GM23338 (cell line): ENCODE measurements at regions not wholly inside any gene's neighbourhood (a gene's known extent, or its start where the extent isn't known, plus 50 kb on each side); places are given as distances from the start of the nearest gene placed in this dataset.

Experiments
- ATAC-seq: fragments of 200-7000 bp; cut with Tn5 transposase; 3 replicates; pipeline ENCODE4 v1.9.1; 2020
- DNase-seq: peaks from one replicate; pipeline ENCODE4 v3.0.0-alpha.2; 2015; ENCODE audit warnings: low spot score
- H2AFZ ChIP-seq: fragments of 200-600 bp; sonication (generic); 2 replicates; pipeline ENCODE4 v1.8.0; 2016; ENCODE audit warnings: antibody characterized with exemption, mild to moderate bottlenecking, moderate library complexity
- H3F3A ChIP-seq: fragments of 200-600 bp; sonication (generic); replicated peaks from 2 replicates; pipeline ENCODE4 v1.8.0; 2017; ENCODE audit warnings: antibody characterized with exemption, mixed run types, low read depth
- H3K27ac ChIP-seq: fragments of 200-600 bp; sonication (generic); 2 replicates; pipeline ENCODE4 v1.6.1; 2016; ENCODE audit warnings: low read depth
- H3K27me3 ChIP-seq: fragments of 200-600 bp; sonication (generic); 2 replicates; pipeline ENCODE4 v1.8.0; 2016; ENCODE audit warnings: mild to moderate bottlenecking, mixed run types, moderate library complexity; ENCODE audit not compliant: insufficient read depth
- H3K36me3 ChIP-seq: fragments of 200-600 bp; sonication (generic); 2 replicates; pipeline ENCODE4 v1.8.0; 2016; ENCODE audit warnings: mild to moderate bottlenecking; ENCODE audit not compliant: insufficient read depth
- H3K4me1 ChIP-seq: fragments of 200-600 bp; sonication (generic); 2 replicates; pipeline ENCODE4 v1.8.0; 2016; ENCODE audit warnings: mild to moderate bottlenecking, moderate library complexity; ENCODE audit not compliant: insufficient read depth
- H3K4me2 ChIP-seq: fragments of 200-600 bp; sonication (generic); 2 replicates; pipeline ENCODE4 v1.7.1; 2017; ENCODE audit warnings: mixed run types
- H3K4me3 ChIP-seq: fragments of 200-600 bp; sonication (generic); 2 replicates; pipeline ENCODE4 v1.6.1; 2016; ENCODE audit warnings: mixed run types
- H3K79me2 ChIP-seq: fragments of 200-600 bp; sonication (generic); replicated peaks from 2 replicates; pipeline ENCODE4 v1.8.0; 2017; ENCODE audit warnings: mild to moderate bottlenecking; ENCODE audit not compliant: insufficient read depth
- H3K9me2 ChIP-seq: fragments of 200-600 bp; sonication (generic); 2 replicates; pipeline ENCODE4 v1.8.0; 2017; ENCODE audit not compliant: insufficient read depth
- H4K20me1 ChIP-seq: fragments of 200-600 bp; sonication (generic); replicated peaks from 2 replicates; pipeline ENCODE4 v1.8.0; 2017; ENCODE audit warnings: mild to moderate bottlenecking; ENCODE audit not compliant: insufficient read depth
- H3K27ac Mint-ChIP-seq: 2 replicates; pipeline ENCODE4 v1.8.0; 2020; ENCODE audit warnings: inconsistent platforms, mild to moderate bottlenecking, moderate library complexity, mixed read lengths
- H3K27me3 Mint-ChIP-seq: 3 replicates; pipeline ENCODE4 v1.8.0; 2022; ENCODE audit warnings: low read depth, mild to moderate bottlenecking, moderate library complexity, mixed read lengths, inconsistent platforms; ENCODE audit not compliant: insufficient read depth, poor library complexity
- H3K36me3 Mint-ChIP-seq: 3 replicates; pipeline ENCODE4 v1.8.0; 2021; ENCODE audit warnings: low read depth, mild to moderate bottlenecking, inconsistent platforms, moderate library complexity, mixed read lengths
- H3K4me1 Mint-ChIP-seq: 3 replicates; pipeline ENCODE4 v1.8.0; 2020; ENCODE audit warnings: mild to moderate bottlenecking, inconsistent platforms, mixed read lengths
- H3K4me3 Mint-ChIP-seq: 3 replicates; pipeline ENCODE4 v1.8.0; 2021; ENCODE audit warnings: moderate library complexity, mild to moderate bottlenecking, inconsistent platforms, mixed read lengths
- H3K9me3 Mint-ChIP-seq: 3 replicates; pipeline ENCODE4 v1.8.0; 2020; ENCODE audit warnings: moderate library complexity, mild to moderate bottlenecking, inconsistent platforms, mixed read lengths
- CREB1 ChIP-seq: fragments of 250-450 bp; sonication (Bioruptor Pico); IDR thresholded peaks from 2 replicates; pipeline ENCODE4 v1.5.0; 2020; ENCODE audit warnings: low read depth, mild to moderate bottlenecking, moderate library complexity
- CTCF ChIP-seq, 2 experiments: fragments of 200-600 bp in 1 of 2; sonication (generic) in 1 of 2; conservative IDR thresholded peaks; 2 replicates each; pipeline versions ENCODE4 v1.5.1 to v1.6.1; 2016 to 2017; ENCODE audit warnings: antibody characterized with exemption in 2 of 2, low read depth in 2 of 2, mild to moderate bottlenecking in 2 of 2, moderate library complexity in 1 of 2
- ETS1 ChIP-seq: IDR thresholded peaks from 2 replicates; pipeline ENCODE4 v1.6.1; 2016; ENCODE audit warnings: antibody characterized with exemption
- EZH2 ChIP-seq: fragments of 200-600 bp; sonication (generic); IDR thresholded peaks from one replicate; pipeline ENCODE4 v1.8.0; 2017; ENCODE audit warnings: antibody characterized with exemption, mild to moderate bottlenecking, low read depth; ENCODE audit not compliant: unreplicated experiment
- EZH2phosphoT487 ChIP-seq: fragments of 200-600 bp; sonication (generic); IDR thresholded peaks from one replicate; pipeline ENCODE4 v1.8.1; 2018; ENCODE audit warnings: antibody characterized with exemption; ENCODE audit not compliant: unreplicated experiment
- JUNB ChIP-seq: IDR thresholded peaks from one replicate; pipeline ENCODE4 v1.6.1; 2016; ENCODE audit warnings: antibody characterized with exemption; ENCODE audit not compliant: unreplicated experiment
- NANOG ChIP-seq: IDR thresholded peaks from 2 replicates; pipeline ENCODE4 v1.6.1; 2016; ENCODE audit warnings: antibody characterized with exemption, borderline replicate concordance
- POLR2AphosphoS5 ChIP-seq: IDR thresholded peaks from 2 replicates; pipeline ENCODE4 v1.6.1; 2016; ENCODE audit warnings: antibody characterized with exemption, low read depth
- REST ChIP-seq: IDR thresholded peaks from one replicate; pipeline ENCODE4 v1.6.1; 2018; ENCODE audit warnings: antibody characterized with exemption; ENCODE audit not compliant: unreplicated experiment
- STAT1 ChIP-seq: IDR thresholded peaks from one replicate; pipeline ENCODE4 v1.6.1; 2016; ENCODE audit warnings: antibody characterized with exemption; ENCODE audit not compliant: unreplicated experiment
- ZNF114 ChIP-seq: fragments of 250-450 bp; sonication (Bioruptor Pico); IDR thresholded peaks from 2 replicates; pipeline ENCODE4 v1.5.0; 2020; ENCODE audit warnings: mild to moderate bottlenecking, moderate library complexity
- ZNF331 ChIP-seq: fragments of 250-450 bp; sonication (Bioruptor Pico); IDR thresholded peaks from 2 replicates; pipeline ENCODE4 v1.5.0; 2020; ENCODE audit warnings: low read depth, mild to moderate bottlenecking, moderate library complexity
- ZNF462 ChIP-seq: fragments of 250-450 bp; sonication (Bioruptor Pico); IDR thresholded peaks from 2 replicates; pipeline ENCODE4 v1.5.0; 2020; ENCODE audit warnings: mild to moderate bottlenecking, moderate library complexity

DNA sequence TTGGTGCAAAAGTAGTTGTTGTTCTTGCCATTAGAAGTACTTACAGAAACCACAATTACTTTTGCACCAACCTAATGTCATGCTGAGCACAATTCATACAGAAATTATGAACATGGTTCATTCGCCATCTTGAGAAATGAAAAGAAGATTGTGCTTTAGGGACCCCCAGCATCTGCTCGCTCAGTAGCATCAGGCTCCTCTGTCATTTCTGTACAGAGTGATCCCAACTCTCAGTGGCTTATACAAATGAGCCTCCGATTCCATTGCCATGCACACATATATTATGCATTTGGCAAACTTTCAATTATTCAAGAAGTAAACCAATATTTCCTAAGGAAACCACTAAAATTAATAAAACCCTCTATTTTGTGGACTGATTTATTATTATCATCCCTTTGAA, 266.2 kb downstream of the MED10 start:
- no peaks in the 10 kb centered on the region for H3F3A ChIP-seq
- Mint-ChIP-seq H3K27ac (no peak overlapping the region), H3K27me3 (peaks cover 6% of the 10 kb centered on the region), H3K36me3 (no peaks in the 10 kb centered on the region), H3K4me1 (peaks cover 2% of the 10 kb centered on the region; the same call in 2 of the 3 replicates), H3K9me3 (no peaks in the 10 kb centered on the region; the same call in 2 of the 3 replicates), H3K4me3 (no peak overlapping the region)
- no peak overlapping the region for H3K4me2 ChIP-seq
- H4K20me1 ChIP-seq = no peaks in the 10 kb centered on the region
- ATAC-seq = no peak
- H3K27ac ChIP-seq = no peak overlapping the region
- no peaks in the 10 kb centered on the region for H3K79me2 ChIP-seq
- H3K4me3 ChIP-seq = no peak overlapping the region
- H2AFZ ChIP-seq = no peak overlapping the region
- no peaks in the 10 kb centered on the region for H3K27me3 ChIP-seq
- H3K9me2 ChIP-seq = 0 out of 2 replicates have a peak, but pooled peaks cover 9% of the 10 kb centered on the region
- TF ChIP-seq ZNF114 (CRISPR knock-in tag) (no peak), REST (no peak), STAT1 (no peak), ETS1 (no peak), ZNF331 (CRISPR knock-in tag) (no peak), EZH2phosphoT487 (no peak), CREB1 (CRISPR knock-in tag) (no peak), NANOG (no peak), JUNB (no peak), CTCF (conservative IDR thresholded peaks at IDR 0.05; ENCODE audit: low read depth in 2 of 2) (no peak), EZH2 (no peak), POLR2AphosphoS5 (no peak), ZNF462 (no peak)
- DNase-seq = no peak
- H3K36me3 ChIP-seq = no peaks in the 10 kb centered on the region
- H3K4me1 ChIP-seq = no peaks in the 10 kb centered on the region
